Heart left ventricle (tissue), 16 donors: ENCODE measurements at regions not wholly inside any gene's neighbourhood (a gene's known extent, or its start where the extent isn't known, plus 50 kb on each side); places are given as distances from the start of the nearest gene placed in this dataset.

ENCODE experiments used
- ATAC-seq, 4 donors: fragments of 200-7000 bp; cut with Tn5 transposase; one replicate each; pipeline ENCODE4 v1.9.1; 2020 to 2022; ENCODE audit warnings: moderate library complexity in 4 of 4, mild to moderate bottlenecking in 3 of 4, moderate number of reproducible peaks in 1 of 4
- DNase-seq, 5 donors: peaks; one replicate each; pipeline ENCODE4 v3.0.0-alpha.2; 2020
- H3K27ac ChIP-seq, 12 donors: fragments of 200-600 bp; sonication (generic) in 4 of 12; one replicate each; pipeline versions ENCODE4 v1.5.0 to v1.8.0; 2016 to 2022; ENCODE audit warnings: mild to moderate bottlenecking in 2 of 12
- H3K27me3 ChIP-seq, 9 donors: fragments of 200-600 bp; sonication (generic) in 2 of 9; one replicate each; pipeline versions ENCODE4 v1.5.1 to v1.8.0; 2016 to 2022; ENCODE audit warnings: mild to moderate bottlenecking in 3 of 9
- H3K36me3 ChIP-seq, 9 donors: fragments of 200-600 bp; sonication (generic) in 2 of 9; one replicate each; pipeline versions ENCODE4 v1.5.0 to v1.8.0; 2018 to 2022; ENCODE audit warnings: mild to moderate bottlenecking in 2 of 9
- H3K4me1 ChIP-seq, 12 donors: fragments of 200-600 bp; sonication (generic) in 4 of 12; one replicate each; pipeline versions ENCODE4 v1.5.0 to v1.8.0; 2016 to 2022; ENCODE audit warnings: mild to moderate bottlenecking in 3 of 12
- H3K4me3 ChIP-seq, 12 donors: fragments of 200-600 bp; sonication (generic) in 4 of 12; one replicate each; pipeline versions ENCODE4 v1.5.0 to v1.8.0; 2017 to 2022; ENCODE audit warnings: mild to moderate bottlenecking in 9 of 12, moderate library complexity in 4 of 12
- H3K9me3 ChIP-seq, 12 donors: fragments of 200-600 bp; sonication (generic) in 4 of 12; one replicate each; pipeline versions ENCODE4 v1.5.0 to v1.8.0; 2016 to 2022; ENCODE audit warnings: mild to moderate bottlenecking in 1 of 12
- CTCF ChIP-seq, 12 donors: fragments of 200-600 bp; sonication (generic) in 4 of 12; IDR thresholded peaks; one replicate each; pipeline versions ENCODE4 v1.5.0 to v1.8.0; 2018 to 2022; ENCODE audit warnings: antibody characterized with exemption in 12 of 12, mild to moderate bottlenecking in 5 of 12
- POLR2A ChIP-seq, 2 donors: fragments of 450-650 bp; IDR thresholded peaks; one replicate each; pipeline ENCODE4 v1.6.1; 2017; ENCODE audit warnings: antibody characterized with exemption in 2 of 2, mild to moderate bottlenecking in 2 of 2, moderate library complexity in 2 of 2
- WGBS, 4 donors: extraction: QIAGEN DNeasy Blood & Tissue Kit in 2 of 4; methylation state at CpG; one replicate each; pipeline versions ENCODE4 v1.1.5 to v1.1.7; 2013 to 2018; 5-methylcytosine and 5-hydroxymethylcytosine counted together
- intact Hi-C, 10 donors: fragments of 100-400 bp; cut with DNase I; formaldehyde crosslinking; loops; one replicate each; pipeline versions ENCODE4 v1.11.1 to v1.14.2; 2022
- donor health status: ischemic (EF 13 %, LVEDD 7.1; RV severe dilation, severe dysfunction).
- donor health status: healthy with polysubstance abuse.
- donor health status: DM: no; HTN: yes; CAD: no.
- donor health status: DM: no; HTN: no; CAD: no.
- donor health status: ischemic (EF 25% LVEDD 6.9; RV normal size, moderate dysfunction).
- donor health status: ischemic (EF 25% LVEDD 5.7; RV mildly dilated, moderate dysfunction).
- donor health status: healthy.
- donor health status: DM: yes; HTN: yes; CAD: no.
- donor health status: ischemic (EF 35%, LVEDD 5.7; RV mildly dilated, moderate dysfunction).
- donor health status: nonischemic (EF 11% LVEDD 7.7; RV severe dilation, severe dysfunction).
- donor health status: DM: yes; HTN: yes; CAD: no.
- donor health status: PGD.
- donor health status: ischemic (EF 29% LVEDD 5.4; RV normal size, mild dysfunction).
- donor health status: nonischemic (EF 23%, LVEDD 6.1; RV moderate dilation, normal function).

- peaks cover 0 to 26% (median 0%) of the 10 kb centered on the region in 12 donors for H3K4me1 ChIP-seq
- 64 to 75% (median 70%) methylated on average over 7 of the region's 7 CpGs for WGBS, 4 donors
- no peaks in the 10 kb centered on the region for H3K9me3 ChIP-seq
- ATAC-seq = no peak
- no peaks in the 10 kb centered on the region for H3K36me3 ChIP-seq
- intact Hi-C loops = no loop called here
- no peak for TF ChIP-seq POLR2A (IDR thresholded peaks at IDR 0.05)
- TF ChIP-seq CTCF (IDR thresholded peaks at IDR 0.05) = no peak
- H3K4me3 ChIP-seq = no peak overlapping the region
- no peak for DNase-seq
- no peaks in the 10 kb centered on the region for H3K27me3 ChIP-seq
- H3K27ac ChIP-seq = no peak overlapping the region
Observed at GRCh38 chr7:41878309-41879295, 175.7 kb upstream of the INHBA start.

GRCh38 chr7:41877118-41877517 lies 174.2 kb upstream of the INHBA start:
- Histone ChIP-seq H3K4me1 (peaks cover 0 to 19% (median 0%) of the 10 kb centered on the region in 12 donors), H3K4me3 (no peak overlapping the region), H3K27me3 (no peaks in the 10 kb centered on the region), H3K9me3 (no peaks in the 10 kb centered on the region), H3K36me3 (no peaks in the 10 kb centered on the region), H3K27ac (no peak overlapping the region)
- ATAC-seq (no peak), DNase-seq (no peak)
- TF ChIP-seq CTCF (IDR thresholded peaks at IDR 0.05) (no peak), POLR2A (IDR thresholded peaks at IDR 0.05) (no peak)
- intact Hi-C loops = no loop called here
- WGBS, 4 donors = 85 to 90% (median 86%) methylated on average over 7 of the region's 7 CpGs

- intact Hi-C loops = no loop called here
- no peak overlapping the region for H3K27ac ChIP-seq
- no peaks in the 10 kb centered on the region for H3K36me3 ChIP-seq
- TF ChIP-seq CTCF (IDR thresholded peaks at IDR 0.05) = no peak
- no peak for TF ChIP-seq POLR2A (IDR thresholded peaks at IDR 0.05)
- DNase-seq = no peak
- H3K4me1 ChIP-seq = peaks cover 0 to 11% (median 0%) of the 10 kb centered on the region in 12 donors
- ATAC-seq = no peak
- H3K4me3 ChIP-seq = no peak overlapping the region
- no peaks in the 10 kb centered on the region for H3K9me3 ChIP-seq
- 71 to 84% (median 82%) methylated on average over 6 of the region's 6 CpGs for WGBS, 4 donors
- peaks cover 0 to 2% (median 0%) of the 10 kb centered on the region in 9 donors for H3K27me3 ChIP-seq
Observed at GRCh38 chr7:41875513-41875912, 172.6 kb upstream of the INHBA start.

GRCh38 chr7:41874201-41874785 lies 171.4 kb upstream of the INHBA start:
- Histone ChIP-seq H3K36me3 (no peaks in the 10 kb centered on the region), H3K4me3 (no peak overlapping the region), H3K27ac (no peak overlapping the region), H3K9me3 (no peaks in the 10 kb centered on the region), H3K4me1 (peaks cover 0 to 13% (median 3%) of the 10 kb centered on the region in 12 donors), H3K27me3 (peaks cover 0 to 2% (median 0%) of the 10 kb centered on the region in 9 donors)
- DNase-seq = no peak
- TF ChIP-seq POLR2A (IDR thresholded peaks at IDR 0.05) (no peak), CTCF (IDR thresholded peaks at IDR 0.05) (no peak)
- no peak for ATAC-seq
- WGBS, 4 donors = 65 to 77% (median 68%) methylated on average over 3 of the region's 3 CpGs
- intact Hi-C loops = no loop called here
